Ishikawa (cell line): ENCODE measurements at regions not wholly inside any gene's neighbourhood (a gene's known extent, or its start where the extent isn't known, plus 50 kb on each side); places are given as distances from the start of the nearest gene placed in this dataset.

Experiments
- CEBPB ChIP-seq: IDR thresholded peaks from 2 replicates; pipeline ENCODE4 v1.6.1; 2012
- CREB1 ChIP-seq: IDR thresholded peaks from 2 replicates; pipeline ENCODE4 v1.6.1; 2012; ENCODE audit warnings: low read depth
- EGR1 ChIP-seq: IDR thresholded peaks from 2 replicates; pipeline ENCODE4 v1.6.1; 2012
- EP300 ChIP-seq: IDR thresholded peaks from 2 replicates; pipeline ENCODE4 v1.6.1; 2012; ENCODE audit warnings: borderline replicate concordance
- FOXM1 ChIP-seq: IDR thresholded peaks from 2 replicates; pipeline ENCODE4 v1.6.1; 2012; ENCODE audit warnings: low read depth, borderline replicate concordance
- MAX ChIP-seq: IDR thresholded peaks from 2 replicates; pipeline ENCODE4 v1.6.1; 2012
- NFIC ChIP-seq: IDR thresholded peaks from 2 replicates; pipeline ENCODE4 v1.6.1; 2012
- RAD21 ChIP-seq: IDR thresholded peaks from 2 replicates; pipeline ENCODE4 v1.6.1; 2012; ENCODE audit warnings: low read depth
- REST ChIP-seq: IDR thresholded peaks from 2 replicates; pipeline ENCODE4 v1.6.1; 2012; ENCODE audit warnings: low read depth, mild to moderate bottlenecking
- TAF1 ChIP-seq: IDR thresholded peaks from 2 replicates; pipeline ENCODE4 v1.6.1; 2012; ENCODE audit warnings: low read depth, mild to moderate bottlenecking
- TCF12 ChIP-seq: IDR thresholded peaks from 2 replicates; pipeline ENCODE4 v1.6.1; 2012; ENCODE audit warnings: low read depth
- TEAD4 ChIP-seq: IDR thresholded peaks from 2 replicates; pipeline ENCODE4 v1.6.1; 2012
- USF1 ChIP-seq: IDR thresholded peaks from 2 replicates; pipeline ENCODE4 v1.6.1; 2012
- YY1 ChIP-seq: IDR thresholded peaks from 2 replicates; pipeline ENCODE4 v1.6.1; 2012; ENCODE audit warnings: low read depth
- ZBTB7A ChIP-seq: IDR thresholded peaks from 2 replicates; pipeline ENCODE4 v1.6.1; 2012; ENCODE audit warnings: low read depth

GRCh38 chr15:67892559-67893377 lies 52.9 kb upstream of the RNU6-1 start:
- TF ChIP-seq CREB1 (no peak), YY1 (no peak), CEBPB (no peak), TCF12 (no peak), EGR1 (no peak), MAX (no peak), TAF1 (no peak), EP300 (no peak), NFIC (no peak), ZBTB7A (no peak), FOXM1 (no peak)

GRCh38 chr15:67895237-67895636 lies 55.4 kb upstream of the RNU6-1 start:
- no peak for TF ChIP-seq ZBTB7A
- TF ChIP-seq USF1: no peak
- TF ChIP-seq RAD21: no peak
- TF ChIP-seq TCF12: no peak
- TF ChIP-seq REST: no peak
- no peak for TF ChIP-seq CREB1
- no peak for TF ChIP-seq EGR1
- TF ChIP-seq TAF1: no peak
- TF ChIP-seq MAX: no peak
- no peak for TF ChIP-seq CEBPB
- no peak for TF ChIP-seq FOXM1
- TF ChIP-seq YY1: no peak
- no peak for TF ChIP-seq EP300
- TF ChIP-seq TEAD4: no peak
- no peak for TF ChIP-seq NFIC

- TF ChIP-seq RAD21 (no peak), TAF1 (no peak)
Measured at GRCh38 chr15:67897646-67898339, 57.9 kb upstream of the RNU6-1 start.

GRCh38 chr15:67899596-67900283 lies 59.9 kb upstream of the RNU6-1 start:
- TF ChIP-seq FOXM1: no peak
- TF ChIP-seq YY1: no peak
- TF ChIP-seq TCF12: no peak
- no peak for TF ChIP-seq CEBPB
- no peak for TF ChIP-seq TEAD4
- no peak for TF ChIP-seq ZBTB7A
- TF ChIP-seq CREB1: no peak
- no peak for TF ChIP-seq MAX
- TF ChIP-seq EP300: no peak
- no peak for TF ChIP-seq EGR1
- no peak for TF ChIP-seq RAD21
- TF ChIP-seq TAF1: no peak
- TF ChIP-seq NFIC: no peak
- no peak for TF ChIP-seq USF1
- TF ChIP-seq REST: no peak

- TF ChIP-seq NFIC (no peak), TCF12 (no peak), RAD21 (no peak), FOXM1 (no peak), TAF1 (no peak), YY1 (no peak)
Measured at GRCh38 chr15:67900621-67901147, 60.8 kb upstream of the RNU6-1 start.
